HepG2 (cell line): ENCODE measurements at regions not wholly inside any gene's neighbourhood (a gene's known extent, or its start where the extent isn't known, plus 50 kb on each side); places are given as distances from the start of the nearest gene placed in this dataset.

Experiments used
- ATAC-seq: fragments of 200-7000 bp; cut with Tn5 transposase; 3 replicates; pipeline ENCODE4 v1.9.1; 2020; ENCODE audit warnings: mild to moderate bottlenecking, moderate library complexity
- BruUV-seq: library from RNA; stranded (reverse); fragments of 400-500 nt; replicated peaks from 2 replicates; lab custom pipeline; 2021; lab: Mats Ljungman, UMichigan
- CTCF ChIA-PET: fragments of 300-600 bp; formaldehyde crosslinking; extraction: SDS; loops from one replicate; lab custom pipeline; 2021; ENCODE audit warnings: low total read pairs, inconsistent platforms, low intra/inter-chr PET ratio; lab: Yijun Ruan, JAX
- POLR2A ChIA-PET: fragments of 350-600 bp; sonication (Branson Sonifier 250); formaldehyde crosslinking; loops from one replicate; lab custom pipeline; 2020; ENCODE audit warnings: antibody characterized with exemption, inconsistent platforms; lab: Yijun Ruan, JAX
- DNase-seq: peaks from one replicate; pipeline ENCODE4 v3.0.0-alpha.2; 2015; ENCODE audit warnings: low spot score
- FAIRE-seq: peaks from 3 replicates; lab custom pipeline; 2011; peaks lifted over from hg19 to GRCh38; lab: Jason Lieb, UNC
- H2AFZ ChIP-seq: one replicate; pipeline ENCODE4 v1.6.1; 2011; ENCODE audit warnings: low read length, inconsistent platforms
- H3K27ac ChIP-seq: fragments of 300-600 bp; 3 replicates; pipeline ENCODE4 v1.8.0; 2011; ENCODE audit warnings: mixed run types, mild to moderate bottlenecking, mixed read lengths, low read length, inconsistent platforms; ENCODE audit not compliant: insufficient read depth; ENCODE audit errors: extremely low read length
- H3K27me3 ChIP-seq, 2 experiments: fragments of 200-600 bp in 1 of 2; 2 replicates in 1 of 2; 3 replicates in 1 of 2; pipeline versions ENCODE4 v1.6.0 to v1.8.0; 2011; ENCODE audit warnings: low read length in 2 of 2, mild to moderate bottlenecking in 2 of 2, moderate library complexity in 2 of 2, inconsistent platforms in 1 of 2; ENCODE audit not compliant: insufficient read depth in 2 of 2, control insufficient read depth in 1 of 2
- H3K36me3 ChIP-seq, 2 experiments: fragments of 200-600 bp in 1 of 2; replicated peaks in 1 of 2; 2 replicates in 1 of 2; 3 replicates in 1 of 2; pipeline versions ENCODE4 v1.5.1 to v1.8.0; 2011; ENCODE audit warnings: low read length in 2 of 2, inconsistent platforms in 1 of 2; ENCODE audit not compliant: insufficient read depth in 2 of 2, control insufficient read depth in 1 of 2
- H3K4me1 ChIP-seq: 2 replicates; pipeline ENCODE4 v1.5.1; 2012; ENCODE audit warnings: low read length, inconsistent platforms; ENCODE audit not compliant: insufficient read depth
- H3K4me2 ChIP-seq: 2 replicates; pipeline ENCODE4 v1.6.0; 2011; ENCODE audit warnings: low read depth, low read length, inconsistent platforms
- H3K4me3 ChIP-seq, 3 experiments: fragments of 200-600 bp in 1 of 3; sonication (generic), shearing (Covaris generic) in 1 of 3; replicated peaks in 1 of 3; 2 replicates each; pipeline ENCODE4 v1.5.1; 2011 to 2016; ENCODE audit warnings: low read length in 3 of 3, inconsistent platforms in 2 of 3, low read depth in 2 of 3, mild to moderate bottlenecking in 2 of 3, control low read depth in 1 of 3, mixed read lengths in 1 of 3; ENCODE audit not compliant: insufficient read depth in 1 of 3
- H3K79me2 ChIP-seq: one replicate; pipeline ENCODE4 v1.6.1; 2011; ENCODE audit warnings: low read length, inconsistent platforms; ENCODE audit not compliant: insufficient read depth
- H3K9ac ChIP-seq: 2 replicates; pipeline ENCODE4 v1.6.0; 2011; ENCODE audit warnings: mild to moderate bottlenecking, low read depth, low read length, inconsistent platforms; ENCODE audit not compliant: insufficient read depth
- H3K9me3 ChIP-seq: 2 replicates; pipeline ENCODE4 v1.5.1; 2012; ENCODE audit warnings: mild to moderate bottlenecking, low read length
- H4K20me1 ChIP-seq: 2 replicates; pipeline ENCODE4 v1.6.0; 2011; ENCODE audit warnings: inconsistent platforms, mild to moderate bottlenecking, low read length, moderate library complexity; ENCODE audit not compliant: insufficient read depth
- CEBPB ChIP-seq: IDR thresholded peaks from 2 replicates; pipeline ENCODE4 v1.6.1; 2011; ENCODE audit warnings: low read depth, low read length, improper control_type of control experiment, borderline replicate concordance
- CHCHD3 ChIP-seq: sonication (generic); formaldehyde crosslinking; IDR thresholded peaks from 2 replicates; pipeline ENCODE4 v1.8.0; 2022; ENCODE audit warnings: mild to moderate bottlenecking, missing genetic modification reagents, moderate library complexity
- DZIP1 ChIP-seq: sonication (generic); formaldehyde crosslinking; IDR thresholded peaks from 2 replicates; pipeline ENCODE4 v1.5.0; 2020; ENCODE audit warnings: mild to moderate bottlenecking, missing genetic modification reagents
- EHMT2 ChIP-seq: fragments of 200-600 bp; sonication (generic); IDR thresholded peaks from 2 replicates; pipeline ENCODE4 v1.7.0; 2017; ENCODE audit warnings: antibody characterized with exemption, low read depth, low read length, borderline replicate concordance
- FOXM1 ChIP-seq: sonication (generic); formaldehyde crosslinking; IDR thresholded peaks from 2 replicates; pipeline ENCODE4 v1.5.0; 2020; ENCODE audit warnings: missing genetic modification reagents
- JUND ChIP-seq: sonication (generic); formaldehyde crosslinking; IDR thresholded peaks from 2 replicates; pipeline ENCODE4 v1.8.0; 2022; ENCODE audit warnings: mild to moderate bottlenecking, missing genetic modification reagents
- KLF12 ChIP-seq: sonication (generic); formaldehyde crosslinking; IDR thresholded peaks from 2 replicates; pipeline ENCODE4 v1.4.0; 2020; ENCODE audit warnings: missing genetic modification reagents, borderline replicate concordance
- KMT2A ChIP-seq: sonication (generic); formaldehyde crosslinking; IDR thresholded peaks from 2 replicates; pipeline ENCODE4 v1.4.0; 2020; ENCODE audit warnings: missing genetic modification reagents
- MNT ChIP-seq: fragments of 450-650 bp; IDR thresholded peaks from 2 replicates; pipeline ENCODE4 v1.6.1; 2016
- SUZ12 ChIP-seq: fragments of 150-350 bp; IDR thresholded peaks from 2 replicates; pipeline ENCODE4 v1.6.1; 2014; ENCODE audit warnings: low read depth, low read length
- TOPORS ChIP-seq: sonication (generic); formaldehyde crosslinking; IDR thresholded peaks from 2 replicates; pipeline ENCODE4 v1.8.0; 2023; ENCODE audit warnings: mild to moderate bottlenecking, missing genetic modification reagents
- ZBTB20 ChIP-seq: sonication (generic); formaldehyde crosslinking; IDR thresholded peaks from 2 replicates; pipeline ENCODE4 v1.8.1; 2023; ENCODE audit warnings: missing genetic modification reagents, low read depth, mild to moderate bottlenecking, borderline replicate concordance
- ZKSCAN8 ChIP-seq: IDR thresholded peaks from 2 replicates; pipeline ENCODE4 v1.6.1; 2016; ENCODE audit warnings: borderline replicate concordance, missing genetic modification reagents, missing compliant biosample characterization
- ZNF138 ChIP-seq: sonication (generic); formaldehyde crosslinking; IDR thresholded peaks from 2 replicates; pipeline ENCODE4 v1.5.0; 2020; ENCODE audit warnings: mild to moderate bottlenecking, low read depth, missing genetic modification reagents
- ZNF629 ChIP-seq: sonication (generic); formaldehyde crosslinking; conservative IDR thresholded peaks from 2 replicates; pipeline ENCODE4 v1.5.0; 2020; ENCODE audit warnings: missing genetic modification reagents
- ZNF878 ChIP-seq: sonication (generic); formaldehyde crosslinking; IDR thresholded peaks from 2 replicates; pipeline ENCODE4 v1.8.1; 2023; ENCODE audit warnings: mild to moderate bottlenecking, missing genetic modification reagents, moderate library complexity
- WGBS: methylation state at CpG from one replicate; pipeline ENCODE4 v1.1.6; 2017; ENCODE audit warnings: low lambda C conversion rate; 5-methylcytosine and 5-hydroxymethylcytosine counted together
- in situ Hi-C: cut with HindIII; loops from 2 replicates; pipeline ENCODE4 v1.10.0; 2017; ENCODE audit warnings: low pct_unique_long_range_greater_than_20kb; ENCODE audit not compliant: extremely low pct_ligation_motif_present
- intact Hi-C: fragments of 100-400 bp; cut with micrococcal nuclease; formaldehyde crosslinking; loops from one replicate; pipeline ENCODE4 v1.10.0; 2022; ENCODE audit not compliant: unreplicated experiment
- TF ChIP-seq, protein P1 (sequence below): sonication (generic); formaldehyde crosslinking; IDR thresholded peaks from 2 replicates; pipeline ENCODE4 v1.4.0; 2020; ENCODE audit warnings: missing genetic modification reagents
- TF ChIP-seq, protein P2 (sequence below): sonication (generic); formaldehyde crosslinking; IDR thresholded peaks from 2 replicates; pipeline ENCODE4 v1.4.0; 2020; ENCODE audit warnings: missing genetic modification reagents; ENCODE audit errors: not compliant biosample characterization

DNA sequence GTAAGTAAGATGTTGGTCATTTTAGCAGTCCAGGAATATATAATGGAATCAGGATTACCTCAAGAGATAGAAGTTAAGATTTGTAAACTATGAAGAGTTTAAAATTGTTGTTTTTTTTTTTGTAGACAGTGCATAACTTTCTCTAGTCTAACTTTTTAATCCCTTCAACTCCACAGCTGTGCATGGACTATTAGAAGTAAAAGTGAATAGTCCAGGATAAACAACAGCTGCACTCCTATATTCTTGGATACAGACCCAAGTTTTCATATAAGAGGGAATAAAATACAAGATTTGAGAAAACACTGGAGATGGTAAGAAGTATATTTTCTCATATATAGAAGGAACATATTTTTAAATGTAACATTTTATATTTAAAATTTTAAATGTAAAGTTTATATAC, 1509.9 kb downstream of the SLITRK5 start (continued):
- TF ChIP-seq, protein P1, sequence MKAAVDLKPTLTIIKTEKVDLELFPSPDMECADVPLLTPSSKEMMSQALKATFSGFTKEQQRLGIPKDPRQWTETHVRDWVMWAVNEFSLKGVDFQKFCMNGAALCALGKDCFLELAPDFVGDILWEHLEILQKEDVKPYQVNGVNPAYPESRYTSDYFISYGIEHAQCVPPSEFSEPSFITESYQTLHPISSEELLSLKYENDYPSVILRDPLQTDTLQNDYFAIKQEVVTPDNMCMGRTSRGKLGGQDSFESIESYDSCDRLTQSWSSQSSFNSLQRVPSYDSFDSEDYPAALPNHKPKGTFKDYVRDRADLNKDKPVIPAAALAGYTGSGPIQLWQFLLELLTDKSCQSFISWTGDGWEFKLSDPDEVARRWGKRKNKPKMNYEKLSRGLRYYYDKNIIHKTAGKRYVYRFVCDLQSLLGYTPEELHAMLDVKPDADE (CRISPR knock-in tag), result no peak
- TF ChIP-seq, protein P2, sequence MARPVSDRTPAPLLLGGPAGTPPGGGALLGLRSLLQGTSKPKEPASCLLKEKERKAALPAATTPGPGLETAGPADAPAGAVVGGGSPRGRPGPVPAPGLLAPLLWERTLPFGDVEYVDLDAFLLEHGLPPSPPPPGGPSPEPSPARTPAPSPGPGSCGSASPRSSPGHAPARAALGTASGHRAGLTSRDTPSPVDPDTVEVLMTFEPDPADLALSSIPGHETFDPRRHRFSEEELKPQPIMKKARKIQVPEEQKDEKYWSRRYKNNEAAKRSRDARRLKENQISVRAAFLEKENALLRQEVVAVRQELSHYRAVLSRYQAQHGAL (CRISPR knock-in tag), result no peak
- TF ChIP-seq JUND, result no peak
- no peak for TF ChIP-seq CHCHD3
- TF ChIP-seq TOPORS, result no peak

- Histone ChIP-seq H3K9ac (no peak overlapping the region), H3K9me3 (no peaks in the 10 kb centered on the region), H4K20me1 (no peaks in the 10 kb centered on the region), H3K79me2 (no peaks in the 10 kb centered on the region), H3K4me3 (no peak overlapping the region), H3K27me3 (no peaks in the 10 kb centered on the region), H2AFZ (no peak overlapping the region), H3K27ac (no peak overlapping the region), H3K4me2 (no peak overlapping the region), H3K36me3 (no peaks in the 10 kb centered on the region), H3K4me1 (no peaks in the 10 kb centered on the region)
- TF ChIP-seq ZNF138 (CRISPR knock-in tag) (no peak), EHMT2 (no peak), FOXM1 (CRISPR knock-in tag) (no peak), DZIP1 (no peak), CEBPB (no peak), ZBTB20 (CRISPR knock-in tag) (no peak), SUZ12 (no peak), ZNF878 (no peak), ZKSCAN8 (CRISPR knock-in tag) (no peak), TOPORS (no peak), KLF12 (CRISPR knock-in tag) (no peak), MNT (no peak), KMT2A (no peak), ZNF629 (no peak)
- BruUV-seq, result no TSS peak
- ChIA-PET CTCF (no interaction called here), POLR2A (no interaction called here)
- ATAC-seq (no peak), FAIRE-seq (no peak), DNase-seq (no peak)
- intact Hi-C loops (no loop called here), in situ Hi-C loops (no loop called here)
- WGBS, result under 1% methylated on average over 4 of the region's 4 CpGs
These were observed 1528.0 kb downstream of the SLITRK5 start for GRCh38 chr13:89199138-89199537.
